Smooth muscle cell (in vitro differentiated cells): ENCODE measurements at regions not wholly inside any gene's neighbourhood (a gene's known extent, or its start where the extent isn't known, plus 50 kb on each side); places are given as distances from the start of the nearest gene placed in this dataset.

Experiments used
- DNase-seq: peaks from one replicate; lab custom pipeline; 2025; ENCODE audit not compliant: unreplicated experiment; lab: John Stamatoyannopoulos, UW
- H2AFZ ChIP-seq: fragments of 200-600 bp; sonication (generic); 2 replicates; pipeline ENCODE4 v1.6.0; 2016; ENCODE audit warnings: antibody characterized with exemption, low read depth, mild to moderate bottlenecking
- H3F3A ChIP-seq: fragments of 200-600 bp; sonication (generic); 2 replicates; pipeline ENCODE4 v1.6.0; 2017; ENCODE audit warnings: antibody characterized with exemption, low read depth
- H3K27ac ChIP-seq: fragments of 200-600 bp; sonication (generic); 2 replicates; pipeline ENCODE4 v1.5.1; 2016; ENCODE audit warnings: low read depth, mild to moderate bottlenecking
- H3K27me3 ChIP-seq: fragments of 200-600 bp; sonication (generic); 2 replicates; pipeline ENCODE4 v1.6.1; 2016; ENCODE audit warnings: low read depth, mild to moderate bottlenecking
- H3K36me3 ChIP-seq: fragments of 200-600 bp; sonication (generic); 2 replicates; pipeline ENCODE4 v1.5.1; 2016; ENCODE audit warnings: low read depth
- H3K4me1 ChIP-seq: fragments of 200-600 bp; sonication (generic); 2 replicates; pipeline ENCODE4 v1.5.1; 2016; ENCODE audit warnings: low read depth
- H3K4me2 ChIP-seq: fragments of 200-600 bp; sonication (generic); 2 replicates; pipeline ENCODE4 v1.6.0; 2016; ENCODE audit warnings: mild to moderate bottlenecking
- H3K4me3 ChIP-seq: fragments of 200-600 bp; sonication (generic); 2 replicates; pipeline ENCODE4 v1.5.1; 2016; ENCODE audit warnings: mild to moderate bottlenecking
- H3K79me2 ChIP-seq: fragments of 200-600 bp; sonication (generic); 2 replicates; pipeline ENCODE4 v1.6.0; 2016; ENCODE audit warnings: low read depth, mild to moderate bottlenecking
- H3K9ac ChIP-seq: fragments of 200-600 bp; sonication (generic); 2 replicates; pipeline ENCODE4 v1.6.0; 2016; ENCODE audit warnings: low read depth
- H3K9me3 ChIP-seq: fragments of 200-600 bp; sonication (generic); replicated peaks from 2 replicates; pipeline ENCODE4 v1.5.1; 2016; ENCODE audit warnings: low read depth
- H4K20me1 ChIP-seq: fragments of 200-600 bp; sonication (generic); 2 replicates; pipeline ENCODE4 v1.6.0; 2016; ENCODE audit warnings: low read depth
- CTCF ChIP-seq: fragments of 200-600 bp; sonication (generic); IDR thresholded peaks from 2 replicates; pipeline ENCODE4 v1.5.1; 2017; ENCODE audit warnings: borderline replicate concordance, mild to moderate bottlenecking, antibody characterized with exemption; ENCODE audit not compliant: insufficient read depth, poor library complexity, severe bottlenecking
- WGBS: methylation state at CpG from one replicate; pipeline ENCODE4 v1.1.7; 2016; ENCODE audit warnings: low lambda C conversion rate; 5-methylcytosine and 5-hydroxymethylcytosine counted together

GRCh38 chr5:124231802-124232201, 514.6 kb downstream of the ZNF608 start:
- no peak overlapping the region for H3K9ac ChIP-seq
- no peaks in the 10 kb centered on the region for H3K27me3 ChIP-seq
- H3K4me2 ChIP-seq: no peak overlapping the region
- 86% methylated on average over 3 of the region's 3 CpGs for WGBS
- no peak overlapping the region for H3K27ac ChIP-seq
- no peak for DNase-seq
- no peaks in the 10 kb centered on the region for H3K36me3 ChIP-seq
- H4K20me1 ChIP-seq: no peaks in the 10 kb centered on the region
- no peak overlapping the region for H2AFZ ChIP-seq
- no peak overlapping the region for H3K4me3 ChIP-seq
- no peaks in the 10 kb centered on the region for H3K4me1 ChIP-seq
- no peaks in the 10 kb centered on the region for H3K9me3 ChIP-seq
- no peak for TF ChIP-seq CTCF
- no peaks in the 10 kb centered on the region for H3K79me2 ChIP-seq
- H3F3A ChIP-seq: no peaks in the 10 kb centered on the region

GRCh38 chr5:124231230-124231629, 515.2 kb downstream of the ZNF608 start:
- 78% methylated on average over 5 of the region's 5 CpGs for WGBS
- H3K36me3 ChIP-seq: no peaks in the 10 kb centered on the region
- H3K4me1 ChIP-seq: no peaks in the 10 kb centered on the region
- no peak overlapping the region for H3K27ac ChIP-seq
- H2AFZ ChIP-seq: no peak overlapping the region
- H4K20me1 ChIP-seq: no peaks in the 10 kb centered on the region
- H3K4me2 ChIP-seq: no peak overlapping the region
- H3F3A ChIP-seq: no peaks in the 10 kb centered on the region
- no peaks in the 10 kb centered on the region for H3K79me2 ChIP-seq
- H3K27me3 ChIP-seq: no peaks in the 10 kb centered on the region
- no peak overlapping the region for H3K9ac ChIP-seq
- no peaks in the 10 kb centered on the region for H3K9me3 ChIP-seq
- no peak overlapping the region for H3K4me3 ChIP-seq
- no peak for TF ChIP-seq CTCF
- DNase-seq: no peak

- no peak for TF ChIP-seq CTCF
- Histone ChIP-seq H3F3A (no peaks in the 10 kb centered on the region), H3K4me1 (no peaks in the 10 kb centered on the region), H3K36me3 (no peaks in the 10 kb centered on the region), H3K4me3 (no peak overlapping the region), H3K27me3 (no peaks in the 10 kb centered on the region), H3K9me3 (no peaks in the 10 kb centered on the region), H3K27ac (no peak overlapping the region), H3K79me2 (no peaks in the 10 kb centered on the region), H4K20me1 (no peaks in the 10 kb centered on the region), H3K9ac (no peak overlapping the region), H3K4me2 (no peak overlapping the region), H2AFZ (no peak overlapping the region)
- WGBS: 99% methylated on average over 7 of the region's 7 CpGs
- no peak for DNase-seq
Measured at GRCh38 chr5:124230456-124230855, 516.0 kb downstream of the ZNF608 start.

GRCh38 chr5:124229352-124229751, 517.1 kb downstream of the ZNF608 start:
- Histone ChIP-seq H3K9ac (no peak overlapping the region), H3K4me1 (no peaks in the 10 kb centered on the region), H3F3A (no peaks in the 10 kb centered on the region), H3K36me3 (no peaks in the 10 kb centered on the region), H3K79me2 (no peaks in the 10 kb centered on the region), H3K27ac (no peak overlapping the region), H2AFZ (no peak overlapping the region), H4K20me1 (no peaks in the 10 kb centered on the region), H3K27me3 (no peaks in the 10 kb centered on the region), H3K4me2 (no peak overlapping the region), H3K4me3 (no peak overlapping the region), H3K9me3 (no peaks in the 10 kb centered on the region)
- DNase-seq: no peak
- no peak for TF ChIP-seq CTCF
- 95% methylated on average over 3 of the region's 3 CpGs for WGBS
